Neuronal stem cell (in vitro differentiated cells): ENCODE measurements at regions not wholly inside any gene's neighbourhood (a gene's known extent, or its start where the extent isn't known, plus 50 kb on each side); places are given as distances from the start of the nearest gene placed in this dataset.
A peak's percentile ranks its signal among the peaks of the same experiment; 100 is the strongest.

Experiments used
- DNase-seq: peaks from one replicate; pipeline ENCODE4 v3.0.0-alpha.2; 2013; ENCODE audit warnings: low spot score
- H2AFZ ChIP-seq: one replicate; pipeline ENCODE4 v1.6.1; 2013; ENCODE audit warnings: mild to moderate bottlenecking, low read length, inconsistent platforms
- H2AK5ac ChIP-seq: 2 replicates; pipeline ENCODE4 v1.6.1; 2013; ENCODE audit warnings: low read depth, mild to moderate bottlenecking, inconsistent platforms, low read length, moderate library complexity, mixed read lengths
- H2BK120ac ChIP-seq: 2 replicates; pipeline ENCODE4 v1.6.1; 2013; ENCODE audit warnings: low read depth, mild to moderate bottlenecking, inconsistent platforms, low read length, moderate library complexity, mixed read lengths
- H2BK12ac ChIP-seq: one replicate; pipeline ENCODE4 v1.6.1; 2013; ENCODE audit warnings: low read length, inconsistent platforms
- H2BK15ac ChIP-seq: 2 replicates; pipeline ENCODE4 v1.6.1; 2013; ENCODE audit warnings: mild to moderate bottlenecking, low read length, inconsistent platforms, mixed read lengths
- H2BK5ac ChIP-seq: one replicate; pipeline ENCODE4 v1.6.1; 2013; ENCODE audit warnings: inconsistent platforms, mild to moderate bottlenecking, low read length, moderate library complexity
- H3K14ac ChIP-seq: one replicate; pipeline ENCODE4 v1.6.1; 2013; ENCODE audit warnings: low read length, inconsistent platforms
- H3K18ac ChIP-seq: 2 replicates; pipeline ENCODE4 v1.6.1; 2013; ENCODE audit warnings: low read length, inconsistent platforms
- H3K23ac ChIP-seq: 2 replicates; pipeline ENCODE4 v1.6.1; 2013; ENCODE audit warnings: low read depth, mild to moderate bottlenecking, mixed read lengths, low read length, inconsistent platforms; ENCODE audit not compliant: poor library complexity
- H3K27ac ChIP-seq: replicated peaks from 3 replicates; pipeline ENCODE4 v1.5.1; 2013; ENCODE audit warnings: low read length, inconsistent platforms
- H3K27me3 ChIP-seq, 3 experiments: 2 replicates each; pipeline ENCODE4 v1.6.1; 2013; ENCODE audit warnings: low read length in 3 of 3, mild to moderate bottlenecking in 2 of 3, inconsistent platforms in 1 of 3, low read depth in 1 of 3, mixed read lengths in 1 of 3, moderate library complexity in 1 of 3; ENCODE audit not compliant: control insufficient read depth in 3 of 3, insufficient read depth in 3 of 3
- H3K36me3 ChIP-seq, 2 donors: replicated peaks in 1 of 2; 2 replicates each; pipeline ENCODE4 v1.6.1; 2013; ENCODE audit warnings: low read length in 2 of 2; ENCODE audit not compliant: control insufficient read depth in 2 of 2, insufficient read depth in 2 of 2
- H3K4ac ChIP-seq: 2 replicates; pipeline ENCODE4 v1.6.1; 2013; ENCODE audit warnings: inconsistent platforms, mild to moderate bottlenecking, low read length, moderate library complexity
- H3K4me1 ChIP-seq, 2 donors: 1 replicate in 1 of 2; 2 replicates in 1 of 2; pipeline ENCODE4 v1.6.1; 2013; ENCODE audit warnings: low read length in 2 of 2, low read depth in 1 of 2; ENCODE audit not compliant: control insufficient read depth in 2 of 2, insufficient read depth in 1 of 2
- H3K4me2 ChIP-seq: one replicate; pipeline ENCODE4 v1.6.1; 2013; ENCODE audit warnings: mild to moderate bottlenecking, low read length, inconsistent platforms; ENCODE audit not compliant: insufficient read depth, poor library complexity, severe bottlenecking
- H3K4me3 ChIP-seq, 2 donors: 2 replicates each; pipeline ENCODE4 v1.5.1; 2013; ENCODE audit warnings: low read length in 2 of 2, mild to moderate bottlenecking in 2 of 2, inconsistent platforms in 1 of 2, moderate library complexity in 1 of 2
- H3K79me1 ChIP-seq: one replicate; pipeline ENCODE4 v1.6.1; 2013; ENCODE audit warnings: low read depth, mild to moderate bottlenecking, inconsistent platforms, low read length, moderate library complexity
- H3K9ac ChIP-seq: one replicate; pipeline ENCODE4 v1.6.1; 2013; ENCODE audit warnings: mild to moderate bottlenecking, low read depth, low read length, inconsistent platforms; ENCODE audit not compliant: poor library complexity
- H3K9me3 ChIP-seq, 2 donors: replicated peaks in 1 of 2; 2 replicates each; pipeline versions ENCODE3 to v1.6.1; 2013; ENCODE audit warnings: low read length in 2 of 2, mild to moderate bottlenecking in 2 of 2, inconsistent platforms in 1 of 2, low read depth in 1 of 2, mixed read lengths in 1 of 2, moderate library complexity in 1 of 2; ENCODE audit not compliant: control insufficient read depth in 2 of 2, insufficient read depth in 1 of 2
- H4K8ac ChIP-seq: one replicate; pipeline ENCODE4 v1.6.1; 2013; ENCODE audit warnings: low read depth, mild to moderate bottlenecking, inconsistent platforms, low read length, moderate library complexity
- H4K91ac ChIP-seq: one replicate; pipeline ENCODE4 v1.6.1; 2013; ENCODE audit warnings: low read length, low read depth, mild to moderate bottlenecking, inconsistent platforms; ENCODE audit not compliant: poor library complexity
- WGBS, 2 donors: extraction: QIAGEN DNeasy Blood & Tissue Kit; methylation state at CpG; one replicate each; pipeline ENCODE4 v1.1.7; 2013; ENCODE audit warnings: missing lambda C conversion rate in 2 of 2, mixed read lengths in 1 of 2; ENCODE audit not compliant: insufficient read length in 2 of 2, insufficient replicate concordance in 1 of 2; ENCODE audit errors: extremely low coverage in 2 of 2; 5-methylcytosine and 5-hydroxymethylcytosine counted together

- Histone ChIP-seq H2AFZ (peak overlapping the region; percentile 7), H2BK5ac (no peak overlapping the region)
- no CpG with 5 or more reads among the region's 3 CpGs for WGBS, 2 donors
Measured at GRCh38 chr5:34497470-34497808, 158.7 kb upstream of the RAI14 start.

GRCh38 chr5:34498572-34498971 is 157.6 kb upstream of the RAI14 start:
- Histone ChIP-seq H2BK5ac (no peak overlapping the region), H3K9ac (no peak overlapping the region), H3K36me3 (no peaks in the 10 kb centered on the region), H2AK5ac (no peak overlapping the region), H3K27me3 (no peaks in the 10 kb centered on the region), H2BK12ac (no peak overlapping the region), H3K4me3 (no peak overlapping the region), H3K9me3 (no peaks in the 10 kb centered on the region), H2BK120ac (no peak overlapping the region), H3K79me1 (no peaks in the 10 kb centered on the region), H2BK15ac (no peak overlapping the region), H3K4me1 (peaks cover 0 to 17% of the 10 kb centered on the region in 2 donors), H3K14ac (no peak overlapping the region), H2AFZ (peak overlapping the region; percentile 59), H3K27ac (no peak overlapping the region), H4K8ac (no peak overlapping the region), H4K91ac (no peak overlapping the region), H3K4ac (no peak overlapping the region), H3K18ac (no peak overlapping the region), H3K4me2 (no peak overlapping the region), H3K23ac (no peak overlapping the region)
- WGBS, 2 donors, result no CpG with 5 or more reads among the region's 4 CpGs
- DNase-seq, result no peak

More at GRCh38 chr5:34497470-34497808, 158.7 kb upstream of the RAI14 start:
- DNase-seq, result no peak
- no peak overlapping the region for H3K9ac ChIP-seq
- H4K8ac ChIP-seq, result no peak overlapping the region
- H3K9me3 ChIP-seq, result no peaks in the 10 kb centered on the region
- no peak overlapping the region for H3K18ac ChIP-seq
- H3K36me3 ChIP-seq, result no peaks in the 10 kb centered on the region
- H2BK120ac ChIP-seq, result no peak overlapping the region
- no peak overlapping the region for H3K4me3 ChIP-seq
- no peaks in the 10 kb centered on the region for H3K79me1 ChIP-seq
- H3K4me2 ChIP-seq, result no peak overlapping the region
- H3K23ac ChIP-seq, result no peak overlapping the region
- no peak overlapping the region for H3K27ac ChIP-seq
- H2BK15ac ChIP-seq, result no peak overlapping the region
- H3K4ac ChIP-seq, result no peak overlapping the region
- peaks cover 0 to 12% of the 10 kb centered on the region in 2 donors for H3K4me1 ChIP-seq
- peak overlapping the region; percentile 39 for H3K14ac ChIP-seq
- H2BK12ac ChIP-seq, result no peak overlapping the region
- no peak overlapping the region for H2AK5ac ChIP-seq
- no peak overlapping the region for H4K91ac ChIP-seq
- H3K27me3 ChIP-seq, result no peaks in the 10 kb centered on the region

GRCh38 chr5:34499001-34499734 is 157.0 kb upstream of the RAI14 start:
- H4K8ac ChIP-seq, result no peak overlapping the region
- no peak overlapping the region for H2BK15ac ChIP-seq
- no peaks in the 10 kb centered on the region for H3K36me3 ChIP-seq
- no peak overlapping the region for H3K4me3 ChIP-seq
- peak overlapping the region; percentile 39 for H3K18ac ChIP-seq
- H3K79me1 ChIP-seq, result no peaks in the 10 kb centered on the region
- no peak overlapping the region for H2AK5ac ChIP-seq
- WGBS, 2 donors, result no CpG with 5 or more reads among the region's 5 CpGs
- no peaks in the 10 kb centered on the region for H3K27me3 ChIP-seq
- DNase-seq, result no peak
- peaks cover 2 to 17% of the 10 kb centered on the region in 2 donors for H3K4me1 ChIP-seq
- no peak overlapping the region for H3K14ac ChIP-seq
- H3K27ac ChIP-seq, result no peak overlapping the region
- no peak overlapping the region for H3K4ac ChIP-seq
- H4K91ac ChIP-seq, result no peak overlapping the region
- H3K9me3 ChIP-seq, result no peaks in the 10 kb centered on the region
- peak overlapping the region; percentile 59 for H2AFZ ChIP-seq
- H2BK5ac ChIP-seq, result no peak overlapping the region
- H2BK120ac ChIP-seq, result no peak overlapping the region
- H3K23ac ChIP-seq, result no peak overlapping the region
- H3K4me2 ChIP-seq, result no peak overlapping the region
- no peak overlapping the region for H2BK12ac ChIP-seq
- no peak overlapping the region for H3K9ac ChIP-seq

- Histone ChIP-seq H3K4me2 (no peak overlapping the region), H4K91ac (no peak overlapping the region), H3K9ac (no peak overlapping the region), H3K27ac (no peak overlapping the region), H3K4ac (no peak overlapping the region), H3K36me3 (no peaks in the 10 kb centered on the region), H2BK15ac (no peak overlapping the region), H3K27me3 (no peaks in the 10 kb centered on the region), H3K4me3 (no peak overlapping the region), H3K14ac (no peak overlapping the region), H3K9me3 (peaks cover 0 to 5% of the 10 kb centered on the region in 2 donors), H3K79me1 (no peaks in the 10 kb centered on the region), H3K23ac (no peak overlapping the region), H3K18ac (no peak overlapping the region), H2AFZ (no peak overlapping the region), H2BK120ac (no peak overlapping the region), H4K8ac (no peak overlapping the region), H2BK5ac (no peak overlapping the region), H2AK5ac (no peak overlapping the region), H3K4me1 (peaks cover 2 to 17% of the 10 kb centered on the region in 2 donors), H2BK12ac (no peak overlapping the region)
- DNase-seq, result no peak
- no CpG with 5 or more reads among the region's 9 CpGs for WGBS, 2 donors
Measured at GRCh38 chr5:34500236-34500847, 155.8 kb upstream of the RAI14 start.
